Fibroblast of upper back skin (primary cell): ENCODE measurements at regions not wholly inside any gene's neighbourhood (a gene's known extent, or its start where the extent isn't known, plus 50 kb on each side); places are given as distances from the start of the nearest gene placed in this dataset.
"Not testable (repeated sequence)": the region's sequence is repeated elsewhere in the genome, so short reads cannot be mapped to it uniquely, and the experiment has no call there.

Experiments used
- DNase-seq: peaks from one replicate; pipeline ENCODE4 v3.0.0-alpha.2; 2013

DNA sequence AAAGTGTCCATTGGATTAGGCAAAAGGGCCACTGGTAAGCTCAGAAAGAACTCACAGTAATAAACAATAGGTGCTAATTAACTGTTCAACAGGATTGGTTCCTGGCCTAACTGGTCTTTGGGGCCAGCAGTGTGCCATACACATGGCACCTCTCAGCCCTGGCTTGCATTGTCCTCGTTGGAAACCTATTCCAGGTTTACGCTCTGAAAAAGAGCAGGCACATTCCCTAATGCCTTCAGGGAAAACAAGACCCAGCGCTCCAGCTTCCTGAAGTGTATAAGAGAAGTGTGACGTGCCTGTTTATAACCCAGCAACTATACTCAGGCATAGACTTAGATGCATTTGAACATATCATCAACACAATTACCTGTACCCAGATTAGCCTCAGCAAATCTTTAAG, 51.9 kb upstream of the RBM47 start:
- DNase-seq, result no peak

DNA sequence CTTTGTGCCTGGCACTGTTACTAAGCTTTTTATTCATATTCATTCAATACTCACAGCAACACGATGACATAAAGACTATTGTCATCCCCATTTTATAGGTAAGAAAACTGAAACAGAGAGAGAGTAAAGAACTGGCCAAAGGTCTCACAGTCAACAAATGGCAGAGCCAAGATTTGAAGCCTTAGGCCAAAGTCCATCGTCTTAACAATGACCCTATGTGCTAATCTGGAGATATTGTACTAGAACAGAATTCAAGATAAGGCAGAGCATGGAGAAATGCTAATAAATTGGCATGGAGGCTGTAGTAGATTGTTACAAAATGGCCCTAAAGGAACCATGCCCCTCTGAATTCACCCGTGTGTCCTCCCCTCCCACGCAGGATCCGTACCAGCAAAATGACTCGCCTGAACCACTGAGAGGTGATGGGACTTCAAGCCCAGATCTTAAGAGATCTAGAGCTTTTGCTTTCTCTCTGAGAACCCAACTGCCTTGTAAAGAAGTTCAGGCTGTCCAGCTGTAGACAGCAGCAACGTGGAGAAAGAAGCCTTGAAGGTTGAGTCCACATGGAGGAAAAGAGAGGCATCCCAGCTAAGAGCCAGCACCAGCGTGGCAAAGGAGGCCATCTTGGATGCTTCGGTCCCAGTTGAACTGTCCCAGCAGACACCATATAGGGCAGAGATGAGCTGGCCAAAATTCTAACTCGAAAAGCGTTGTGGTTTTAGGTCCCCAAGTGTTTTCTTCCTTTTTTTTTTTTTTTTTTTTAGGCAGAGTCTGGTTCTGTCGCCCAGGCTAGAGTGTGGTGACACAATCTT, 52.8 kb upstream of the RBM47 start:
- DNase-seq, result no peak

DNA sequence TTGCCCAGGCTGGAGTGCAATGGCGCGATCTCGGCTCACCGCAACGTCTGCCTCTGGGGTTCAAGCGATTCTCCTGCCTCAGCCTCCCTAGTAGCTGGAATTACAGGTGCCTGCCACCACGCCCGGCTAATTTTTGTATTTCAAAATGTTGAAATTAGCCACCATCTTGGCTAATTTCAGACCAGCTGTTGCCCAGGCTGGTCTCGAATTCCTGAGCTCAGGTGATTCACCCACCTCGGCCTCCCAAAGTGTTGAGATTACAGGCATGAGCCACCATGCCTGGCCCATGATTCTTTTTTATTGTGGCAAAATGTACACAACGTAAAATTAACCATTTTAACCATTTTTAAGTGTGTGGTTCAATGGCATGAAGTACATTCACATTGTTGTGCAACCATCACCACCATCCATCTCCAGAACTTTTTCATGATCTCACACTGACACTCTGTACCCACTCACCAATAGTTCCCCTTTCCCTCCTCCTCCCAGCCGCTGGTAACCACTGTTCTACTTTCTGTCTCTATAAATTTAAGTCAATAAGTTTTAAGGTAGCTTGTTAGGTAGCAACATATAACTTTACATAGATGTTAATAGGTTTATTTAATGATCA, 54.0 kb upstream of the RBM47 start:
- DNase-seq, result not testable (repeated sequence)

DNA sequence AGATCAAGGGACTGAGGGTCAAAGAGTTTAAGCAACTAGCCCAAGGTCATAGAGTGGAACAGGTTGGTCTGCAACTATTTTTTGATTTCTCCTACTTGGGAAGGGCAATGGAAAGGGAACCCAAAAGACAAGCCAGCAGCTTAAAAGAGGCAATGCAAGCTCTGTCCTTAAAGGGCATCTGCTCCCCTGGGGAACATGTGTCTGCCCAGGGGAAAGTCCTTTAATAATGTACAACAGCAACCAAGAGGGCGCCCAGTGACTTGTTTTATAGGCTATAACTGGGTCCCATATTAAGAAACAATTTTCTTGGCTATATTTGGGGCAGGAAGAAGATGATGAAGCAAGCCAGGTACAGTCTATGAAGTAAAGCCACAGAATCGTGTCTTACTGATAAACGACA, 54.7 kb upstream of the RBM47 start:
- no peak for DNase-seq

DNA sequence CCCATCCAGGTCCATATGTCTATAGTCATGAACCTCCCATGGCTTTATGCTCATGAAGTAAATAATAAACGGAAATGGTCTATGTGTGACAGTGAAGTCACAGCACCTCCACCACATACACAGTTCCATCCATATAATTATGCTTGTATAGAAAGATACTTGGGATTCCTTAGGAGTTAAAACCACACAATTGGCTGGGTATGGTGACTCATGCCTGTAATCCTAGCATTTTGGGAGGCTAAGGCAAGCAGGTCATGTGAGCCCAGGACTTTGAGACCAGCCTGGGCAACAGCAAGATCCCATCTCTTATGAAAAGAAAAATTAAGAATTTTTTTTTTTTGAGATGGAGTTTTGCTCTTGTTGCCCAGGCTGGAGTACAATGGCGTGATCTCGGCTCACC, 55.6 kb upstream of the RBM47 start:
- peak; percentile 86 for DNase-seq

DNA sequence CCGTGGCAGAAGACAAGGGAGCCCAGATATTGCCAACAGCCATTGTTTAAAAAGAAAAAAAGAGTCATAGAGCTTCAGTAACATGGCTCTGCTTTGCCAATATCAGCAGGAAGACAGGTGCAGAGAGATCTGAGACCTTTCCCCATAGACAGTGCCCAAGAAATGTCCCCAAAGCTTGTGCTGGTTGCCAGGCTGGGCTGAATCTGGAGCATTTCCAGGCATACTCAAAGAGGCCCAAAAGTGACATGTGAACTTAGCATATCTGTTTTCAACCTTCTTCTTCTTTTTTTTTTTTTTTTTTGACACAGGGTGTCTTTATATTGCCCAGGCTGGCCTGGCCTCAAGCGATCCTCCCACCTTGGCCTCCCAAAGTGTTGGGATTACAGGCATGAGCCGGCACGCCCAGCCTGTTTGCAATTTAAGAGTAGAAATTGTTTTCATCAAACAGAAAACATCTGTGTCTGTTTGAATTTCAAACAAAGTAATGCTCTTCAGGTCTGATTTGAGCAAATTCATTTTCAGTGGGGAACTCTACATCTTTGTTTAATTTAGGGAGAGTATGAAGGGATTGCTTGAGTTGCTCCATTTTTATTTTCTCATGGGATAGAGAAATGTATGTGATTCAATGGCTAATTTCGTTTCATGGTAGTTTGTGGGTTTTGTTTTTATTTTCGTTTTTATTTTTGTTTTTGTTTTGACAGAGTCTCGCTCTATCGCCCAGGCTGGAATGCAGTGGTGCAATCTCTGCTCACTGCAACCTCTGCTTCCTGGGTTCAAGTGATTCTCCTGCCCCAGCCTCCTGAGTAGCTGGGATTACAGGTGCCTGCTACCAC, 56.6 kb upstream of the RBM47 start:
- DNase-seq, result no peak

DNA sequence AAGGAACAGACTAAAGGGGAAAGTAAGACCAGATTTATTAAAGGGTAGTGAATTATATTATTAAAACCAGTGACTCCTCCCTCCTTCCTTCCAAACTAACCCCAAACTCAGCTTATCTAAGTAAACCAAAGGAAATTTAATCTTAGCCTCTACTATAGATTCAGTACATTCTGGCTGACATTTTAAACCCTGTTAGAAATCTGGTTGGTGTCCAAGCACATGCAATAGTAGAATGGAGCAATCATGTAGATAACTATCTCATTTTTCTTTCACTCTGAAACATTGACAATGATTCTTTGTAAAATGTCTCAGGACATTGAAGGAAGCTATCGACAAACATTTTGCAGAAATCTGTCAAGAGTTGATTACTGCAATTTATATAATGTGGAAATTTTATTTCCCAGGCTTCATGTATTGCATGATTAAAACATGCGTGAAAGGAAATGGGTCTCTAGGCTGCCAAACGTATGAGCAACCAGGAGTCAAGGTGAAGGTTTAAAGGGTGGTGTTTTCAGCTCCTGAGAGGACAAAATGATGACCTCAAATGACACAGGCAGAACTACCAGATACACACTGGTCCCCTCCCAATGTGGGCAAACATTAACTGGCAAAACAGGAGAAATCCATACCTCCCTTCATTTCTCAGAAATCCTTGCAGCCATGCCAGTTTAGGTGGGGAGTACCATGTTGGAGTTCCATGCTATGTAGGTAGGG, 58.2 kb upstream of the RBM47 start:
- no peak for DNase-seq

DNA sequence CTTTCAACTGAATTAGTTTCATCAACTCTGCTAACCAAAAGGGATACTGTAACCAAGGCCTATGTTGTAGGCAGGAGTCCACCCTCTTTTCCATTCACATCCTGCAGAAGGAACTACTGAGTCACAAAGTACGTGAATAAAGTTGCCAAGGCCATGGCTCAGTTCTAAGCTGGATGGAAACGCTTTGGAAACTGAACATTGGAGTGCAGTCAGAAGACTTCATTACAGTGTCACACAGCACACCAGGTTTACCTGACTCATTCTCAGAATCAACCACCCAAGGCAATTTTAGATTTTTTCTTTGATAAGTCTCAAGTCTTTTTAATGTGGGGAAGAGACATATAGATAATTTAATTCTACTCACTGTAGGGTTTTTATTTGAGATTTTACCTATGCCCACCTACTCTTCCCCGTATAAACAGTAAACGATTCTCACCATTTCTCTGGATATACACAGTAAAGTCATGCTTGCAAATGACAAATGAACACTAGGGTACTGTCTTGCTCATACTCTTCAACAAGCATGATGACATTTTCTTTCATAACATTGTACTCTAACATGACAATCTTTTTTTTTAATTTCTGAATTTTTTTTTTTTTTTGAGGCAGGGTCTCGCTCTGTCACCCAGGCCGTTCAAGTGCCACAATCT, 58.9 kb upstream of the RBM47 start:
- no peak for DNase-seq

DNA sequence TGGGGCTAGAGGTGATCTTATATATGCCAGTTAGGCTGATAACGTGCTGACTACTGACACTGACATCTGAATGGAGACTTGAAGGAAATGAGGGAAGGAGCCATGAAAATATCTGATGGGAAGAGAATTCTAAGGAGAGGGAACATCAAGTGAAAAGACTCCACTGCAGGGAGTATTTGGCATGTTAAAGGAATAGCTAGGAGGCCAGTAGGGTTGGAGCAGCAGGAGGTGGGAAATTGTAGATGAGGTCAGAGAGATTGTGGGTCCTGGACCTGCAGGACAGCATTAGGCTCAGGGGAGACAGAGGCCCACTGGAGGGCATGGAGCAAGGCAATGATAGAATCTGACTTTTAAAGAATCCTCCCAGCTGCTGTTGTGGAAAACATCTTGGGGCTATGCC, 55.8 kb upstream of the NSUN7 start:
- no peak for DNase-seq

DNA sequence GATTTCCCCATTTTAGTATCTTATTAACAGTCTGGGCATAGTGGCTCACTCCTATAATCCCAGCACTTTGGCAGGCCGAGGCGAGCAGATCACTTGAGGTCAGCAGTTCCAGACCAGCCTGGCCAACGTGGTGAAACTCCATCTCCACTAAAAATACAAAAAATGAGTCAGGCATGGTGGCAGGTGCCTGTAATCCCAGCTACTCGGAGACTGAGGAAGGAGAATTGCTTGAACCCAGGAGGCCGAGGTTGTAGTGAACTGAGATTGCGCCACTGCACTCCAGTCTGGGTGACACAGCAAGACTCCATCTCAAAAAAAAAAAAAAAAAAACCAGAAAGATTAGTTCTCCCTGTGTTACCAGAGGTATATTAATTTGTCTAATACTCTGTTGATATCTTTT, 52.3 kb upstream of the NSUN7 start:
- not testable (repeated sequence) for DNase-seq

DNA sequence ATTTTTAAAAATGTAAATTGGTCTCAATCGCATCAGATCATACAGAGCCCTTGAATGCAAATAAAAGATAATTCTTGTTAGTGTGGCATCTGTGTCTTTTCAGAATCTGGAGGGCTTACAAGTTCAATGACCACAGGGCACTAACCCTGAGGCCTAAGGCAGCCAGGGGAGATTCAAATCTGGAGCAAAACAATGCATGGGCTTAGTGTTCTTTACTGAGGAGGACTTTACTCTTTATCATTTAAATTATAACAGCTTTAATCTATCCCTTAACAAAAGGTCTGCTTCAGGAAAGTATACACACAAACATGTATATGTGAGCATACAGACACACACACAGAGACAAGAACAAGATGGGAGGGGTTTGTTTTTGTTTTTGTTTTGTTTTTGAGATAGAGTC, 51.0 kb upstream of the NSUN7 start:
- DNase-seq, result no peak

DNA sequence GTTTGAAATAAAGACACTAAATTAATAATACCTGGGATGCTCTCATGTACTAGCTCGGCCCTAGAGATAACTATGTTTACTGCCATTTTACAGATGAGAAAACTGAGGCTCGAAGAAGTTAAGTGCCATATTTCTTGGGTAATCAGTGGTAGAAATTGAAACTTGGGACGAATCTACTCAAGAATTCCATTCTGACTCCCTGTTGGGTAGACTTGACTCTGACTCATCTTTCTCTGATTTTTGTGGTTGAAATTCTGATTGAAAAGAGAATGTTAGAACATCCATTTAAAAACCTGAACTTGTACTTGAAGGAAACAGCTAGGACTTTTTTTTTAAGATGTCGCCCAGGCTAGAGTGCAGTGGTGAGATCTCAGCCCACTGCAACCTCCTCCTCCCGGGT, 50.1 kb upstream of the NSUN7 start:
- DNase-seq, result peak; percentile 88
